ENCODE measurements at regions not wholly inside any gene's neighbourhood (a gene's known extent, or its start where the extent isn't known, plus 50 kb on each side); places are given as distances from the start of the nearest gene placed in this dataset.

- H3K9me3 ChIP-seq, result no peaks in the 10 kb centered on the region
- no peak overlapping the region for H3K4me3 ChIP-seq
- H3K36me3 ChIP-seq, result no peaks in the 10 kb centered on the region
- no peaks in the 10 kb centered on the region for H3K4me1 ChIP-seq
- no peaks in the 10 kb centered on the region for H3K27me3 ChIP-seq
- WGBS, result 71% methylated on average over 5 of the region's 5 CpGs
- DNase-seq (ENCODE audit: low spot score in 2 of 2), result no peak
- TF ChIP-seq POLR2A (IDR thresholded peaks at IDR 0.05) (no peak), CTCF (IDR thresholded peaks at IDR 0.05) (no peak), EP300 (IDR thresholded peaks at IDR 0.05) (no peak), POLR2AphosphoS5 (IDR thresholded peaks at IDR 0.05) (no peak)
- no peak overlapping the region for H3K27ac ChIP-seq
Observed at GRCh38 chr12:85363382-85364190, 83.6 kb downstream of the ALX1 start.

- Histone ChIP-seq H3K4me1 (no peaks in the 10 kb centered on the region), H3K4me3 (no peak overlapping the region), H3K9me3 (no peaks in the 10 kb centered on the region), H3K27me3 (no peaks in the 10 kb centered on the region), H3K27ac (no peak overlapping the region), H3K36me3 (no peaks in the 10 kb centered on the region)
- no peak for DNase-seq (ENCODE audit: low spot score in 2 of 2)
- WGBS, result 68% methylated on average over 2 of the region's 2 CpGs
- no peak for TF ChIP-seq POLR2AphosphoS5 (IDR thresholded peaks at IDR 0.05)
- TF ChIP-seq CTCF (IDR thresholded peaks at IDR 0.05), result no peak
- TF ChIP-seq POLR2A (IDR thresholded peaks at IDR 0.05), result no peak
- no peak for TF ChIP-seq EP300 (IDR thresholded peaks at IDR 0.05)
Observed at GRCh38 chr12:85367936-85368335, 87.9 kb downstream of the ALX1 start.

- no peak for DNase-seq (ENCODE audit: low spot score in 2 of 2)
- no peaks in the 10 kb centered on the region for H3K4me1 ChIP-seq
- no peaks in the 10 kb centered on the region for H3K9me3 ChIP-seq
- WGBS, result 71% methylated on average over 4 of the region's 4 CpGs
- H3K4me3 ChIP-seq, result no peak overlapping the region
- no peaks in the 10 kb centered on the region for H3K27me3 ChIP-seq
- no peaks in the 10 kb centered on the region for H3K36me3 ChIP-seq
- no peak overlapping the region for H3K27ac ChIP-seq
- TF ChIP-seq CTCF (IDR thresholded peaks at IDR 0.05), result no peak
- no peak for TF ChIP-seq POLR2A (IDR thresholded peaks at IDR 0.05)
- no peak for TF ChIP-seq EP300 (IDR thresholded peaks at IDR 0.05)
- no peak for TF ChIP-seq POLR2AphosphoS5 (IDR thresholded peaks at IDR 0.05)
Observed at GRCh38 chr12:85369365-85370154, 89.5 kb downstream of the ALX1 start.

- WGBS, result 95% methylated on average over 4 of the region's 4 CpGs
- no peaks in the 10 kb centered on the region for H3K4me1 ChIP-seq
- DNase-seq (ENCODE audit: low spot score in 2 of 2), result no peak
- no peak overlapping the region for H3K4me3 ChIP-seq
- H3K9me3 ChIP-seq, result no peaks in the 10 kb centered on the region
- H3K36me3 ChIP-seq, result no peaks in the 10 kb centered on the region
- no peak overlapping the region for H3K27ac ChIP-seq
- TF ChIP-seq POLR2AphosphoS5 (IDR thresholded peaks at IDR 0.05) (no peak), POLR2A (IDR thresholded peaks at IDR 0.05) (no peak), CTCF (IDR thresholded peaks at IDR 0.05) (no peak), EP300 (IDR thresholded peaks at IDR 0.05) (no peak)
- H3K27me3 ChIP-seq, result no peaks in the 10 kb centered on the region
Observed at GRCh38 chr12:85373045-85373444, 93.0 kb downstream of the ALX1 start.

DNA sequence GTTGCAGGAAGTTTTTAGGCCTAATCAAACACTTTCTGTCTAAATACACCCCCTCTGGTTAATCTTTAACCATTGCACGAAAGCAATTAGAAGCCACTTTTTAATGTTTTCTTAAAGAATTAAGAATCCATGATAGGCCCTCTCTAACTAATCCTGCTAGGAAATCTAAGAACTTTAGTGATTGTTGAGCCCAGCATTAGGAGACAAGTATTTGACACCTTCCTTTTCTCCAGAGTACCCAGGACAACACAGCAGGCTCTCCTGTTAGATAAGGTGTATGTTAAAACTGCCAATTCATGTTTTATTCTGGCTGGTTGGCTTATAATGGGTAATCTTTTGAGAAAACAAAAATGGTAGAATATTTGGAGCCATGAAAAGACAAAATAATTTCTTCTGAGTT is 95.0 kb downstream of the ALX1 start:
- H3K4me3 ChIP-seq, result no peak overlapping the region
- no peaks in the 10 kb centered on the region for H3K4me1 ChIP-seq
- 91% methylated on average over 1 of the region's 1 CpG for WGBS
- no peak for TF ChIP-seq POLR2A (IDR thresholded peaks at IDR 0.05)
- no peak for TF ChIP-seq CTCF (IDR thresholded peaks at IDR 0.05)
- TF ChIP-seq POLR2AphosphoS5 (IDR thresholded peaks at IDR 0.05), result no peak
- no peak for TF ChIP-seq EP300 (IDR thresholded peaks at IDR 0.05)
- no peak overlapping the region for H3K27ac ChIP-seq
- no peaks in the 10 kb centered on the region for H3K27me3 ChIP-seq
- no peaks in the 10 kb centered on the region for H3K36me3 ChIP-seq
- H3K9me3 ChIP-seq, result no peaks in the 10 kb centered on the region
- DNase-seq (ENCODE audit: low spot score in 2 of 2), result no peak

All from suprapubic skin (tissue), 4 donors.